OCI-LY7 (cell line): ENCODE measurements at regions not wholly inside any gene's neighbourhood (a gene's known extent, or its start where the extent isn't known, plus 50 kb on each side); places are given as distances from the start of the nearest gene placed in this dataset.

Source experiments
- EZH2phosphoT487 ChIP-seq: fragments of 200-600 bp; sonication (generic); IDR thresholded peaks from 2 replicates; pipeline ENCODE4 v1.6.1; 2018; ENCODE audit warnings: low read depth, borderline replicate concordance, mild to moderate bottlenecking, mixed run types, antibody characterized with exemption, low read length, moderate library complexity, mixed read lengths
- TF ChIP-seq, protein P1 (sequence below): fragments of 200-600 bp; sonication (generic); conservative IDR thresholded peaks from 2 replicates; pipeline ENCODE4 v1.5.1; 2014; ENCODE audit warnings: mild to moderate bottlenecking, antibody characterized with exemption, low read length, moderate library complexity, mixed read lengths

DNA sequence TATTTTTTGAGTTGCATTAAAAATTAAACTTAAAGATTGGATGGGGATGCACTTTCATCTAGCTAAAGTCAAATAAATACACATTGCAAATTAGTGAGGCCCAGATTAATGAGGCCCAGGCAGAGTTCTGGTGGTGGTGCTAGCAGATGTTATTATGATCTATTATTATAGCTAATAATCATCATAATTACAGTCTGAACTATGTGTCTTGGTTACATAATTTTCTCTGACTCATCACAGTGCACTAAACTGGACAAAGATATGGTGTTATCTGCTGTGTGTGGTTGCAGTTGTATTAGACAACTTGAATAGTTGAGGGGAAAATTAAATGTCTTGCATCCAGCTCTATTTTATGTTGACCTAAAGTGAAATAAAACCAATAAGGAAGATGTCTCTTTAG lies 568.8 kb downstream of the TLR4 start:
- TF ChIP-seq, protein P1, sequence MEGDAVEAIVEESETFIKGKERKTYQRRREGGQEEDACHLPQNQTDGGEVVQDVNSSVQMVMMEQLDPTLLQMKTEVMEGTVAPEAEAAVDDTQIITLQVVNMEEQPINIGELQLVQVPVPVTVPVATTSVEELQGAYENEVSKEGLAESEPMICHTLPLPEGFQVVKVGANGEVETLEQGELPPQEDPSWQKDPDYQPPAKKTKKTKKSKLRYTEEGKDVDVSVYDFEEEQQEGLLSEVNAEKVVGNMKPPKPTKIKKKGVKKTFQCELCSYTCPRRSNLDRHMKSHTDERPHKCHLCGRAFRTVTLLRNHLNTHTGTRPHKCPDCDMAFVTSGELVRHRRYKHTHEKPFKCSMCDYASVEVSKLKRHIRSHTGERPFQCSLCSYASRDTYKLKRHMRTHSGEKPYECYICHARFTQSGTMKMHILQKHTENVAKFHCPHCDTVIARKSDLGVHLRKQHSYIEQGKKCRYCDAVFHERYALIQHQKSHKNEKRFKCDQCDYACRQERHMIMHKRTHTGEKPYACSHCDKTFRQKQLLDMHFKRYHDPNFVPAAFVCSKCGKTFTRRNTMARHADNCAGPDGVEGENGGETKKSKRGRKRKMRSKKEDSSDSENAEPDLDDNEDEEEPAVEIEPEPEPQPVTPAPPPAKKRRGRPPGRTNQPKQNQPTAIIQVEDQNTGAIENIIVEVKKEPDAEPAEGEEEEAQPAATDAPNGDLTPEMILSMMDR, result no peak
- TF ChIP-seq EZH2phosphoT487, result no peak
